ENCODE measurements at regions not wholly inside any gene's neighbourhood (a gene's known extent, or its start where the extent isn't known, plus 50 kb on each side); places are given as distances from the start of the nearest gene placed in this dataset.

GRCh38 chr5:105573575-105573974 is 2011.0 kb upstream of the NUDT12 start:
- TF ChIP-seq CTCF (conservative IDR thresholded peaks at IDR 0.05 in 1 of 2, IDR thresholded peaks at IDR 0.05 in 1 of 2; ENCODE audit: extremely low read depth in 1 of 2, insufficient read depth in 1 of 2, low read depth in 1 of 2, low read length in 2 of 2) (no peak), EZH2 (IDR thresholded peaks at IDR 0.05; ENCODE audit: borderline replicate concordance, low read length) (no peak)

Measured in mammary epithelial cell (primary cell).